GM18907 (cell line): ENCODE measurements at regions not wholly inside any gene's neighbourhood (a gene's known extent, or its start where the extent isn't known, plus 50 kb on each side); places are given as distances from the start of the nearest gene placed in this dataset.
"Not testable (repeated sequence)": the region's sequence is repeated elsewhere in the genome, so short reads cannot be mapped to it uniquely, and the experiment has no call there.

Source experiments
- ATAC-seq: cut with Tn5 transposase; IDR thresholded peaks from one replicate; pipeline ENCODE4 v1.9.1; 2021; ENCODE audit warnings: mild to moderate bottlenecking, moderate library complexity; ENCODE audit not compliant: unreplicated experiment

GRCh38 chr15:31433091-31433490 lies 106.5 kb downstream of the KLF13 start:
- no peak for ATAC-seq

GRCh38 chr15:31433574-31433973 lies 106.9 kb downstream of the KLF13 start:
- ATAC-seq = no peak

GRCh38 chr15:31434275-31434587 lies 107.6 kb downstream of the KLF13 start:
- no peak for ATAC-seq

DNA sequence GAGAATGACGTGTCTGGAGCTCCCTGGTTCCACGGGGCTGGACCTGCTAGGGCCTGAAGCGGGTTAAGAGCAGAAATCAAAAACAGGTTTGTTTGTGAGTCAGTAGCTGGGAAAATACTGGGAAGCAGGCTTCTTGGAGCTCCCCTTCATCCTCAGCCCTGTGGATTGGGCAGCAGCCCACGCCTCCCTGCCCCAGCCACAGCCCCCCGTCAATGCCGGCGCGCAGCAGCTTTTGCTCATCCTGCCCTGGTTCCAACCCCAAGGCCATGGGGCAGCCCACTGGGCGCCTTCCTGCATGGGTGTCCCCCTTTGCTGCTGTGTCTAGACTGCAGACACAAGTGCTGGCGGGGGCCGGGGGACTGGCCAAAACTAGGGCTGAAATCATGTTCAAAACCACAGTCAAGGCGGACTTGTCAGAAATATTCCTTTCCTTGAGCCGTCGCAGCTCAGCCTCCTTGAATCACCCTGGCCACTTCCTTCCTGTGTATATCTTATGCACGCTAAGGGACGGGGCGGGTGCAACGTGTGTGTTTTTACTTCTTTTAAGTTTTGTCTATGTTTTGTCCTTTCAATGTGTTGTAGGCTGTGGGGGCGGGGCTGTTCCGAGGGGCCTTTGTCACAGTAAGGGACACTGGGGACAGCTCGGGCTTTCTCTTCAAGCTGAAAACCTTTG lies 108.1 kb downstream of the KLF13 start:
- ATAC-seq = peak; percentile 47

GRCh38 chr15:31435261-31435911 lies 108.8 kb downstream of the KLF13 start:
- ATAC-seq = peak; percentile 65

GRCh38 chr15:31435912-31436628 lies 109.4 kb downstream of the KLF13 start:
- ATAC-seq = no peak

- peak; percentile 30 for ATAC-seq
These were observed 111.1 kb downstream of the KLF13 start for GRCh38 chr15:31437686-31438085.

DNA sequence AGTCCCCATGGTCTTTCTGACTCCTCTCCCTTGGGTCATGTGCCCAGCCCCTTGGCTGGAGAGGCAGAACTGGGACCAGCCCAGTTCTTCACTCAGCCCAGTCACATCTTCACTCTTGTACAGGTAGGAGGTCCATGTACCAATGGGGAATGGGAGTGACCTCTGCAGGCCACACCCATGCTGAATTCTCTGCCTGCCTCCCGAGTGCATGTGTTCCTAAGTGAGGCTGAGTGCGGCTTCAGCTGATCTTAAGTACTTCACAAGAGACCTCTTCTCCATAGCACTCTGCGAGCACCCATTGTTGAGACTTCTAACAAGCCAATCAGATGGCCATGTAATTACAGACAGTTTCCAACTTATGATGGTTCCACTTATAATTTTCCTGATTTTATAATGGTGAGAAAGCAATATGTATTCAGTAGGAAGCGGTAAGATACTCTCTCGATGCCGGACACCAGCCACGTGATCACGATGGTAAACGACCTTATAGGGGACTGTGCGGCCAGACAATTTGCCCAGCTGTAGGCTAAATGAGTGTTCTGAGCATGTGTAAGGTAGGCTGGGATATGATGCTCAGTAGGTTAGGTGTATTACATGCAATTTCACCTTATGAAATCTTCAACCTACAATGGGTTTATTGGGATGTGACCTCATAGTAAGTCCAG lies 112.1 kb downstream of the KLF13 start:
- ATAC-seq = no peak

- ATAC-seq = no peak
These were observed 112.7 kb downstream of the KLF13 start for GRCh38 chr15:31439328-31439727.

GRCh38 chr15:31440216-31440615 lies 113.6 kb downstream of the KLF13 start:
- not testable (repeated sequence) for ATAC-seq

DNA sequence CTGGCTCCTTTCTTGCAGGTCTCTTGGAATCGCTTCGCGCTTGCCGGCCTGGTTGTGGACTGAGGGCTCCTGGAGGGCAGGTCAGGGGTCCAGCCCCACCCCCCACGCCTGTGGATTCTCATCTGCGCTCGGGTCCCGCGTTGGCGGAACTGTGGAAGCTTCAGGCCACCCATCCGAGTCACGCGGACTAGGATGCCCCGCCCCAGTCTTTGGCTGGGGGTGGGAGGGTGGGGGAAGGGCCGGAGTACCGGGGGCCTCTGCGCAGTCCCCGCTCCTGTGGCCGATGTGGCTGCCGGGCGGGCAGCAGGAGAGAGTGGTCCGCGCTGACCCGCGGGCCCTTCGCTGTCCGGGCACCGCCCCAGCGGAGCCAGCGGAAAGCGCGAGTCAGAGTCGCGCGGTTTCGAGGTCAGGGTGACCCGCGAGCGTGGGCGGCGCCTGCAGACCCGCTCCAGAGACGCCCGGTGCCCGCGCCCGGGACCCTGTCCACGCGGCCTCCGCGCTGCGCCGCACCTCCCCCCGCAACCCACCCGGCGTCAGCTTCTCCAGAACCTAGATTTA lies 114.2 kb downstream of the KLF13 start:
- no peak for ATAC-seq

- no peak for ATAC-seq
These were observed 115.6 kb downstream of the KLF13 start for GRCh38 chr15:31442226-31442625.

DNA sequence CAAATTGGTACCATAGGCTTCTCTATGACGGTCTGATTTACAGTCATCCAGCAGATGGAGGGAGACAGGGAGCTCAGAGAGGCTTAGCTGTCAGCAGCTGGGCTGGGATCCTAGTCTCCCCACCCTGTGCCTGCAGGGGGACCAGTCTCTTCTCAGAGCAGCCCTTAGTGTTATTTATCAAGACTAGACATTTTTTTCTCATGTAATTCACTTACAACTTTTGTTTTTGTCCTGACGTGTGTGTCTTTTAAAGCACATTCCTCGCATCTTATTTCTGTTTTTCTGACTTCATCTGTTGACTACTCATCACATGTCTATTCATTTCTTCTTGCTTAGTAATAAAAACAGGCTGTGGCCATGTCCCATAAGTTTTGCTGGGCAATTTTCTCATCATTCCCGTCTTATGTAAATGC lies 116.1 kb downstream of the KLF13 start:
- no peak for ATAC-seq

- no peak for ATAC-seq
These were observed 118.2 kb downstream of the KLF13 start for GRCh38 chr15:31444844-31445243.

DNA sequence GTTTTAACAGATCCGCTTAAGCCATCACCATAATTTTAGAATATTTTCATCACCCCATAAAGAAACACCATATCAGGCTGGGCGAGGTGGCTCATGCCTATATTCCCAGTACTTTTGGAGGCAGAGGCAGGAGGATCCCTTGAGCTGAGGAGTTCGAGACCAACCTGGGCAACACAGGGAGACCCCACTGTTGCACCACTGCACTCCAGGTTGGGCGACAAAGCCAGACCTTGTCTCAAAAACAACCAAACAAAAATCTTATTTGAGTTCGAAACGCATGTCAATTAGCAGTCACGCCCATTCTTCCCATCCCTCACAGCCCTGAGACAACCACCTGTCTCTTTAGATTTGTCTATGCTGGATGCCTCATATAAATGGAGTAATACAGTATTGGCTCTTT lies 119.9 kb downstream of the KLF13 start:
- no peak for ATAC-seq

- no peak for ATAC-seq
These were observed 121.4 kb downstream of the KLF13 start for GRCh38 chr15:31447931-31448634.

DNA sequence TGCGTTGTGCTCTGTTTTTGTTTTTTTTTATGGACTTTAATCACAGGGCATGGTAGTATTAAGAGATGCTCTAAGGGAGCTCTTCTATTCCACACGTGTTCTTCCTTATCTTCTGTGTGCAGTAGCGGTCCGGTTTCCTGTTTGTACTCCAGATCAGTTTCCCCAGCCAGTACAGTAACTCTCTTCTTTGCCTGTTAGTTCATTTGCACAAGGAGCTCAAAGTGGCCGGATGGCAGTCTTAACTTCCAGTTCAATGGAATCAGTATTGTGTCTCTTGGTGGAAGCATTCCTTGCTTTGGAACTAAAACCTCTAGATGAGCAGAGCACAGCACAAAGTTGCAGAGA lies 122.0 kb downstream of the KLF13 start:
- no peak for ATAC-seq

- ATAC-seq = no peak
These were observed 126.2 kb downstream of the KLF13 start for GRCh38 chr15:31452595-31453557.

GRCh38 chr15:31453558-31454318 lies 127.1 kb downstream of the KLF13 start:
- no peak for ATAC-seq
